IMR-90 (cell line): ENCODE measurements at regions not wholly inside any gene's neighbourhood (a gene's known extent, or its start where the extent isn't known, plus 50 kb on each side); places are given as distances from the start of the nearest gene placed in this dataset.

Source experiments
- ATAC-seq: fragments of 200-7000 bp; cut with Tn5 transposase; 2 replicates; pipeline ENCODE4 v1.9.1; 2020; ENCODE audit warnings: low read depth, mild to moderate bottlenecking, moderate library complexity
- BruUV-seq: library from RNA; stranded (reverse); fragments of 400-500 nt; replicated peaks from 2 replicates; lab custom pipeline; 2021; lab: Mats Ljungman, UMichigan
- CTCF ChIA-PET: fragments of 300-600 bp; formaldehyde crosslinking; extraction: SDS; loops from one replicate; lab custom pipeline; 2021; ENCODE audit warnings: antibody characterized with exemption; lab: Yijun Ruan, JAX
- POLR2A ChIA-PET: fragments of 300-600 bp; sonication (Branson Sonifier 250); formaldehyde crosslinking; loops from one replicate; lab custom pipeline; 2022; ENCODE audit warnings: antibody characterized with exemption; ENCODE audit not compliant: unreplicated experiment; lab: Charles Lee
- DNase-seq: peaks from one replicate; pipeline ENCODE4 v3.0.0; 2013
- H2AFZ ChIP-seq: replicated peaks from 2 replicates; pipeline ENCODE3; 2013; ENCODE audit warnings: low read length, mild to moderate bottlenecking; ENCODE audit not compliant: poor library complexity
- H2AK5ac ChIP-seq: 2 replicates; pipeline ENCODE4 v1.6.1; 2013; ENCODE audit warnings: low read depth, low read length, inconsistent platforms
- H2AK9ac ChIP-seq: replicated peaks from 2 replicates; pipeline ENCODE3; 2013; ENCODE audit warnings: mild to moderate bottlenecking, low read depth, low read length, moderate library complexity; ENCODE audit not compliant: poor library complexity
- H2BK120ac ChIP-seq: 2 replicates; pipeline ENCODE4 v1.6.1; 2013; ENCODE audit warnings: low read depth, low read length, inconsistent platforms
- H2BK15ac ChIP-seq: 3 replicates; pipeline ENCODE4 v1.6.1; 2013; ENCODE audit warnings: low read depth, low read length, inconsistent platforms
- H2BK20ac ChIP-seq: 2 replicates; pipeline ENCODE4 v1.6.1; 2013; ENCODE audit warnings: low read depth, mild to moderate bottlenecking, inconsistent platforms, low read length, moderate library complexity
- H2BK5ac ChIP-seq: 2 replicates; pipeline ENCODE4 v1.6.1; 2013; ENCODE audit warnings: mild to moderate bottlenecking, low read depth, low read length, inconsistent platforms; ENCODE audit not compliant: poor library complexity, severe bottlenecking
- H3K14ac ChIP-seq: replicated peaks from 2 replicates; pipeline ENCODE4 v1.6.1; 2013; ENCODE audit warnings: low read depth, low read length, inconsistent platforms
- H3K18ac ChIP-seq: 2 replicates; pipeline ENCODE4 v1.6.1; 2013; ENCODE audit warnings: low read depth, low read length, control low read depth
- H3K23ac ChIP-seq: 2 replicates; pipeline ENCODE4 v1.6.1; 2013; ENCODE audit warnings: low read depth, low read length, inconsistent platforms
- H3K27ac ChIP-seq: 2 replicates; pipeline ENCODE4 v1.5.1; 2013; ENCODE audit warnings: mild to moderate bottlenecking, control low read depth, low read length; ENCODE audit not compliant: insufficient read depth
- H3K27me3 ChIP-seq: 2 replicates; pipeline ENCODE4 v1.6.1; 2013; ENCODE audit warnings: low read length; ENCODE audit not compliant: control insufficient read depth, insufficient read depth
- H3K36me3 ChIP-seq: 2 replicates; pipeline ENCODE4 v1.6.1; 2013; ENCODE audit warnings: low read length, mixed read lengths; ENCODE audit not compliant: control insufficient read depth, insufficient read depth
- H3K4ac ChIP-seq: 2 replicates; pipeline ENCODE4 v1.6.1; 2013; ENCODE audit warnings: low read depth, low read length, inconsistent platforms
- H3K4me1 ChIP-seq: 2 replicates; pipeline ENCODE4 v1.6.1; 2013; ENCODE audit warnings: low read length, mixed read lengths; ENCODE audit not compliant: control insufficient read depth, insufficient read depth
- H3K4me2 ChIP-seq: 2 replicates; pipeline ENCODE4 v1.6.1; 2013; ENCODE audit warnings: low read depth, mild to moderate bottlenecking, control low read depth, low read length, moderate library complexity
- H3K4me3 ChIP-seq: 2 replicates; pipeline ENCODE4 v1.5.1; 2013; ENCODE audit warnings: low read depth, mild to moderate bottlenecking, control low read depth, low read length, moderate library complexity; ENCODE audit not compliant: insufficient read depth
- H3K56ac ChIP-seq: 2 replicates; pipeline ENCODE4 v1.6.1; 2013; ENCODE audit warnings: low read length, inconsistent platforms; ENCODE audit not compliant: insufficient read depth; ENCODE audit errors: extremely low read depth
- H3K79me1 ChIP-seq, 2 experiments: 2 replicates each; pipeline ENCODE4 v1.6.1; 2013; ENCODE audit warnings: low read length in 2 of 2, inconsistent platforms in 1 of 2, low read depth in 1 of 2
- H3K9ac ChIP-seq: 2 replicates; pipeline ENCODE4 v1.6.1; 2013; ENCODE audit warnings: low read depth, low read length, control low read depth
- H3K9me1 ChIP-seq: 2 replicates; pipeline ENCODE4 v1.6.1; 2013; ENCODE audit warnings: low read length, inconsistent platforms; ENCODE audit not compliant: insufficient read depth
- H3K9me3 ChIP-seq: 2 replicates; pipeline ENCODE4 v1.6.1; 2013; ENCODE audit warnings: low read length; ENCODE audit not compliant: control insufficient read depth, insufficient read depth
- H4K20me1 ChIP-seq: 2 replicates; pipeline ENCODE4 v1.6.1; 2013; ENCODE audit warnings: low read length, inconsistent platforms; ENCODE audit not compliant: insufficient read depth
- H4K5ac ChIP-seq: 2 replicates; pipeline ENCODE4 v1.6.1; 2013; ENCODE audit warnings: mild to moderate bottlenecking, low read depth, low read length, control low read depth
- H4K8ac ChIP-seq, 2 experiments: 2 replicates each; pipeline ENCODE4 v1.6.1; 2013; ENCODE audit warnings: low read depth in 2 of 2, low read length in 2 of 2, control low read depth in 1 of 2, inconsistent platforms in 1 of 2
- H4K91ac ChIP-seq: 2 replicates; pipeline ENCODE4 v1.6.1; 2013; ENCODE audit warnings: low read depth, low read length, inconsistent platforms; ENCODE audit not compliant: insufficient read depth
- BHLHE40 ChIP-seq: fragments of 150-350 bp; IDR thresholded peaks from 2 replicates; pipeline ENCODE4 v1.6.1; 2016; ENCODE audit warnings: mild to moderate bottlenecking, low read depth, low read length
- CEBPB ChIP-seq: IDR thresholded peaks from 2 replicates; pipeline ENCODE4 v1.6.1; 2012; ENCODE audit warnings: low read depth, low read length, improper control_type of control experiment
- CHD1 ChIP-seq: IDR thresholded peaks from 2 replicates; pipeline ENCODE4 v1.6.1; 2012; ENCODE audit warnings: low read depth, low read length, improper control_type of control experiment
- ELK1 ChIP-seq: fragments of 150-350 bp; IDR thresholded peaks from 2 replicates; pipeline ENCODE4 v1.6.1; 2016; ENCODE audit warnings: low read depth, mild to moderate bottlenecking, low read length, moderate library complexity, borderline replicate concordance
- FOS ChIP-seq: fragments of 150-350 bp; IDR thresholded peaks from 2 replicates; pipeline ENCODE4 v1.6.1; 2016; ENCODE audit warnings: low read depth, low read length
- MAFK ChIP-seq: IDR thresholded peaks from 2 replicates; pipeline ENCODE4 v1.6.1; 2012; ENCODE audit warnings: low read depth, low read length, improper control_type of control experiment
- MAZ ChIP-seq: IDR thresholded peaks from 2 replicates; pipeline ENCODE4 v1.6.1; 2012; ENCODE audit warnings: low read depth, mild to moderate bottlenecking, low read length, improper control_type of control experiment, moderate library complexity, borderline replicate concordance
- MXI1 ChIP-seq: IDR thresholded peaks from 2 replicates; pipeline ENCODE4 v1.6.1; 2012; ENCODE audit warnings: low read depth, mild to moderate bottlenecking, low read length, moderate library complexity, borderline replicate concordance
- NFE2L2 ChIP-seq: fragments of 150-350 bp; IDR thresholded peaks from 2 replicates; pipeline ENCODE4 v1.6.1; 2016; ENCODE audit warnings: low read depth, mild to moderate bottlenecking, low read length
- POLR2A ChIP-seq: IDR thresholded peaks from 2 replicates; pipeline ENCODE4 v1.6.1; 2012; ENCODE audit warnings: mild to moderate bottlenecking, low read depth, low read length
- RAD21 ChIP-seq: IDR thresholded peaks from 2 replicates; pipeline ENCODE4 v1.6.1; 2012; ENCODE audit warnings: low read length, improper control_type of control experiment
- RCOR1 ChIP-seq: IDR thresholded peaks from 2 replicates; pipeline ENCODE4 v1.6.1; 2012; ENCODE audit warnings: mild to moderate bottlenecking, low read length, improper control_type of control experiment; ENCODE audit not compliant: insufficient replicate concordance
- RFX5 ChIP-seq: IDR thresholded peaks from 2 replicates; pipeline ENCODE4 v1.8.0; 2012; ENCODE audit warnings: low read depth, mild to moderate bottlenecking, low read length, moderate library complexity
- SMC3 ChIP-seq: fragments of 150-350 bp; IDR thresholded peaks from 2 replicates; pipeline ENCODE4 v1.6.1; 2016; ENCODE audit warnings: low read depth, mild to moderate bottlenecking, antibody characterized with exemption, low read length, moderate library complexity
- WGBS, 2 experiments: methylation state at CpG; one replicate each; pipeline versions ENCODE4 v1.1.5 to v1.1.7; 2013; ENCODE audit warnings: missing lambda C conversion rate in 2 of 2; ENCODE audit not compliant: insufficient read length in 1 of 2; ENCODE audit errors: extremely low coverage in 2 of 2; 5-methylcytosine and 5-hydroxymethylcytosine counted together
- dilution Hi-C: fragments of 300-500 bp; cut with HindIII; formaldehyde crosslinking; loops from one replicate; pipeline ENCODE4 v1.14.3; 2018; ENCODE audit warnings: low sequenced_read_pairs; ENCODE audit not compliant: unreplicated experiment
- in situ Hi-C: fragments of 300-500 bp; cut with MboI; formaldehyde crosslinking; loops from 3 replicates; pipeline ENCODE4 v1.14.3; 2019; ENCODE audit warnings: low sequenced_read_pairs, inconsistent platforms, mixed read lengths
- intact Hi-C: fragments of 100-400 bp; cut with micrococcal nuclease; formaldehyde crosslinking; loops from 2 replicates; pipeline ENCODE4 v1.10.0; 2022
- TF ChIP-seq, protein P1 (sequence below): conservative IDR thresholded peaks from 2 replicates; pipeline ENCODE4 v1.5.1; 2012; ENCODE audit warnings: mild to moderate bottlenecking, low read depth, low read length, improper control_type of control experiment
- TF ChIP-seq, protein P2 (sequence below): fragments of 150-350 bp; IDR thresholded peaks from 2 replicates; pipeline ENCODE4 v1.6.1; 2017; ENCODE audit warnings: mild to moderate bottlenecking, antibody characterized with exemption, low read length, low read depth

DNA sequence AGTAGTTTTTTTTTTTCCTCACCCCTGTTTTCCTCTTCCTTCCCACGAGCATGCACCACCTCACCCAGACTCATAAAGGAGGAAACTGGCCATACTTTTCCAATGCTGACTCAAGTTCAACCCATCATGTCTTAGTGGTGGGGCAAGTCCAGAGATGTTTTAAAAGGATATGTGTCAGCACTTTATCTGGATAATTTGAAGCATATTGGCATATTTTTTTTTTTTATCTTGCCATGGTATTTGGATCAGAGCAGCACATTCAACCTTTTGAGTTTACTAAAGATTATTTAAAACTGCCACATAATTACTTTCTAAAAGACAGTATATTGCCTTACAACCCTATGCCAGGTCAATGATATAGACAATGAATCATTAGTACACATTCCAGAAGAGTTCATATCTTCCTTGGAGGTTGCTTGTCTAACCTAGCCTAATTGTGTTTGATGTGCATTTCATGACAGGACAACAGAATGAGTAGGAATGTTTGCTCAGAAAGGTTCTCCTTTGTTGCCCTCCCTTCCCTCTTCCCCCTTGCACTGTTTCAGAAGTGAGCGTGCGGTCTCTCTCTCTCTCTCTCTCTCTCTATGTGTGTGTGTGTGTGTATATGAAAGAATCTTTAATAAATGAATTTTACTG is 950.7 kb upstream of the FAM98A start:
- Histone ChIP-seq H2BK20ac (no peak overlapping the region), H3K4ac (no peak overlapping the region), H4K91ac (no peak overlapping the region), H3K9me1 (no peaks in the 10 kb centered on the region), H3K36me3 (no peaks in the 10 kb centered on the region), H2BK5ac (no peak overlapping the region), H3K9me3 (peaks cover 19% of the 10 kb centered on the region), H2AFZ (no peak overlapping the region), H3K23ac (no peak overlapping the region), H3K14ac (no peak overlapping the region), H3K79me1 (no peaks in the 10 kb centered on the region), H3K4me2 (no peak overlapping the region), H2BK15ac (no peak overlapping the region), H2BK120ac (no peak overlapping the region), H2AK5ac (no peak overlapping the region), H3K56ac (no peak overlapping the region), H3K18ac (no peak overlapping the region), H3K4me1 (no peaks in the 10 kb centered on the region), H4K5ac (no peak overlapping the region), H4K8ac (no peak overlapping the region), H3K27me3 (no peaks in the 10 kb centered on the region), H4K20me1 (no peaks in the 10 kb centered on the region), H2AK9ac (no peak overlapping the region), H3K4me3 (no peak overlapping the region), H3K9ac (no peak overlapping the region), H3K27ac (no peak overlapping the region)
- ATAC-seq (no peak), DNase-seq (no peak)
- BruUV-seq: no TSS peak
- TF ChIP-seq, protein P1, sequence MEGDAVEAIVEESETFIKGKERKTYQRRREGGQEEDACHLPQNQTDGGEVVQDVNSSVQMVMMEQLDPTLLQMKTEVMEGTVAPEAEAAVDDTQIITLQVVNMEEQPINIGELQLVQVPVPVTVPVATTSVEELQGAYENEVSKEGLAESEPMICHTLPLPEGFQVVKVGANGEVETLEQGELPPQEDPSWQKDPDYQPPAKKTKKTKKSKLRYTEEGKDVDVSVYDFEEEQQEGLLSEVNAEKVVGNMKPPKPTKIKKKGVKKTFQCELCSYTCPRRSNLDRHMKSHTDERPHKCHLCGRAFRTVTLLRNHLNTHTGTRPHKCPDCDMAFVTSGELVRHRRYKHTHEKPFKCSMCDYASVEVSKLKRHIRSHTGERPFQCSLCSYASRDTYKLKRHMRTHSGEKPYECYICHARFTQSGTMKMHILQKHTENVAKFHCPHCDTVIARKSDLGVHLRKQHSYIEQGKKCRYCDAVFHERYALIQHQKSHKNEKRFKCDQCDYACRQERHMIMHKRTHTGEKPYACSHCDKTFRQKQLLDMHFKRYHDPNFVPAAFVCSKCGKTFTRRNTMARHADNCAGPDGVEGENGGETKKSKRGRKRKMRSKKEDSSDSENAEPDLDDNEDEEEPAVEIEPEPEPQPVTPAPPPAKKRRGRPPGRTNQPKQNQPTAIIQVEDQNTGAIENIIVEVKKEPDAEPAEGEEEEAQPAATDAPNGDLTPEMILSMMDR: no peak
- no peak for TF ChIP-seq SMC3
- TF ChIP-seq BHLHE40: no peak
- TF ChIP-seq, protein P2, sequence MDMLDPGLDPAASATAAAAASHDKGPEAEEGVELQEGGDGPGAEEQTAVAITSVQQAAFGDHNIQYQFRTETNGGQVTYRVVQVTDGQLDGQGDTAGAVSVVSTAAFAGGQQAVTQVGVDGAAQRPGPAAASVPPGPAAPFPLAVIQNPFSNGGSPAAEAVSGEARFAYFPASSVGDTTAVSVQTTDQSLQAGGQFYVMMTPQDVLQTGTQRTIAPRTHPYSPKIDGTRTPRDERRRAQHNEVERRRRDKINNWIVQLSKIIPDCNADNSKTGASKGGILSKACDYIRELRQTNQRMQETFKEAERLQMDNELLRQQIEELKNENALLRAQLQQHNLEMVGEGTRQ: no peak
- TF ChIP-seq RAD21: no peak
- TF ChIP-seq CEBPB: no peak
- no peak for TF ChIP-seq RFX5
- TF ChIP-seq RCOR1: no peak
- no peak for TF ChIP-seq CHD1
- no peak for TF ChIP-seq POLR2A
- no peak for TF ChIP-seq ELK1
- no peak for TF ChIP-seq MAFK
- no peak for TF ChIP-seq NFE2L2
- no peak for TF ChIP-seq MXI1
- no peak for TF ChIP-seq MAZ
- no peak for TF ChIP-seq FOS
- intact Hi-C loops: no loop called here
- ChIA-PET CTCF (no interaction called here), POLR2A (no interaction called here)
- dilution Hi-C loops: no loop called here
- in situ Hi-C loops: no loop called here
- WGBS, 2 experiments: no CpG with 5 or more reads among the region's 3 CpGs
